ENCODE measurements at regions not wholly inside any gene's neighbourhood (a gene's known extent, or its start where the extent isn't known, plus 50 kb on each side); places are given as distances from the start of the nearest gene placed in this dataset.
A peak's percentile ranks its signal among the peaks of the same experiment; 100 is the strongest.
"Not testable (repeated sequence)": the region's sequence is repeated elsewhere in the genome, so short reads cannot be mapped to it uniquely, and the experiment has no call there.

- peak; percentile 10 for DNase-seq (ENCODE audit: low read depth)
Measured at GRCh38 chr9:100714372-100715099, 136.7 kb downstream of the CAVIN4 start.

GRCh38 chr9:100715100-100715380, 137.2 kb downstream of the CAVIN4 start:
- no peak for DNase-seq (ENCODE audit: low read depth)

- DNase-seq (ENCODE audit: low read depth), result no peak
Measured at GRCh38 chr9:100718717-100719116, 140.8 kb downstream of the CAVIN4 start.

- no peak for DNase-seq (ENCODE audit: low read depth)
Measured at GRCh38 chr9:100720922-100721321, 143.0 kb downstream of the CAVIN4 start.

GRCh38 chr9:100724886-100725285, 147.0 kb downstream of the CAVIN4 start:
- DNase-seq (ENCODE audit: low read depth), result no peak

GRCh38 chr9:100725371-100725770, 147.5 kb downstream of the CAVIN4 start:
- no peak for DNase-seq (ENCODE audit: low read depth)

- DNase-seq (ENCODE audit: low read depth), result no peak
Measured at GRCh38 chr9:100729336-100729895, 151.5 kb downstream of the CAVIN4 start.

GRCh38 chr9:100730086-100730485, 152.2 kb downstream of the CAVIN4 start:
- no peak for DNase-seq (ENCODE audit: low read depth)

GRCh38 chr9:100731038-100731556, 153.2 kb downstream of the CAVIN4 start:
- no peak for DNase-seq (ENCODE audit: low read depth)

- no peak for DNase-seq (ENCODE audit: low read depth)
Measured at GRCh38 chr9:100731557-100731956, 153.7 kb downstream of the CAVIN4 start.

GRCh38 chr9:100739208-100739607, 161.3 kb downstream of the CAVIN4 start:
- DNase-seq (ENCODE audit: low read depth), result no peak

- no peak for DNase-seq (ENCODE audit: low read depth)
Measured at GRCh38 chr9:100739666-100740065, 161.8 kb downstream of the CAVIN4 start.

GRCh38 chr9:100748930-100749329, 171.1 kb downstream of the CAVIN4 start:
- DNase-seq (ENCODE audit: low read depth), result not testable (repeated sequence)

GRCh38 chr9:100756217-100756616, 178.3 kb downstream of the CAVIN4 start:
- no peak for DNase-seq (ENCODE audit: low read depth)

GRCh38 chr9:100759215-100759614, 181.3 kb downstream of the CAVIN4 start:
- DNase-seq (ENCODE audit: low read depth), result no peak

- no peak for DNase-seq (ENCODE audit: low read depth)
Measured at GRCh38 chr9:100761276-100761802, 183.5 kb downstream of the CAVIN4 start.

- no peak for DNase-seq (ENCODE audit: low read depth)
Measured at GRCh38 chr9:100774326-100774725, 196.4 kb downstream of the CAVIN4 start.

GRCh38 chr9:100774962-100775361, 197.1 kb downstream of the CAVIN4 start:
- DNase-seq (ENCODE audit: low read depth), result no peak

- DNase-seq (ENCODE audit: low read depth), result no peak
Measured at GRCh38 chr9:100775912-100776311, 198.0 kb downstream of the CAVIN4 start.

GRCh38 chr9:100784755-100785154, 206.9 kb downstream of the CAVIN4 start:
- DNase-seq (ENCODE audit: low read depth), result no peak

- no peak for DNase-seq (ENCODE audit: low read depth)
Measured at GRCh38 chr9:100785946-100786345, 208.1 kb downstream of the CAVIN4 start.

- no peak for DNase-seq (ENCODE audit: low read depth)
Measured at GRCh38 chr9:100794738-100795269, 216.9 kb downstream of the CAVIN4 start.

GRCh38 chr9:100803956-100804355, 224.6 kb upstream of the PLPPR1 start:
- DNase-seq (ENCODE audit: low read depth), result no peak

Data from activated T-cell treated with anti-CD3 and anti-CD28 coated beads for 24 hours (primary cell).